HG02973 (cell line): ENCODE measurements at regions not wholly inside any gene's neighbourhood (a gene's known extent, or its start where the extent isn't known, plus 50 kb on each side); places are given as distances from the start of the nearest gene placed in this dataset.

Source experiments
- ATAC-seq: cut with Tn5 transposase; IDR thresholded peaks from one replicate; pipeline ENCODE4 v1.9.1; 2021; ENCODE audit warnings: moderate library complexity; ENCODE audit not compliant: unreplicated experiment

DNA sequence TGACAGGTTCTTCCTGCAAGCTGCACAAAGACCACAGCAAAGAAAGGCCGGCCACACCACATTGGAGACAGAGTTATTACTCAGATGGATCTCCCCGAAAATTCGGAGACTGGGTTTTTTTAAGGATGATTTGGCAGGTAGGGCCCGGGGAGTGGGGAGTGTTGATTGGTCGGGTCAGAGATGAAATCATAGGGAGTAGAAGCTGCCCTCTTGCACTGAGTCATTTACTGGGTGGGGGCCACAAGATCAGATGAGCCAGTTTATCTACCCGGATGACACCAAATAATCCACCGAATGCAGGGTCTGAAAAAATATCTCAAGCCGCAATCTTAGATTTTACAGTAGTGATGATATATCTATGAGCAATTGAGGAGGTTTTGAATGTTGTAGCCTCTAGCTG is 401.8 kb upstream of the FAT3 start:
- no peak for ATAC-seq

DNA sequence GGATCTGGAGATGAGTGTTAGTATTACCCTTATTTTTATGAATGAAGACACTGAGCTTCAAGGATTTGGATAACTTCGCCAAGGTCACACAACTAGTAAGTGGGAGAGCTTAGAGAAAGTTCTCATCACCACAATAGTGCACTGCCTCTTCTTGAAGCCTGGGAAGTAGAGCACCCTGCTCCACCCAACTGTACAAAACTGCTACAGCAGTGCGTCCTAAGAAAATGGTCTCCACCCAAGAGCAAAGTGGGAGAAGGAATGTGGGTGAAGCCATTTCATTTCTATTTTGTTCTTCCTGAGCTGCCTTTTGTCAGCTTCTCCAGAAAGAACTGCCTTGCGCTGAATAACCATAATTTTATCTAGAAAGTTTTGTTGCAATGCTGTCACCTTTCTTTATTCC is 403.9 kb upstream of the FAT3 start:
- ATAC-seq = no peak

DNA sequence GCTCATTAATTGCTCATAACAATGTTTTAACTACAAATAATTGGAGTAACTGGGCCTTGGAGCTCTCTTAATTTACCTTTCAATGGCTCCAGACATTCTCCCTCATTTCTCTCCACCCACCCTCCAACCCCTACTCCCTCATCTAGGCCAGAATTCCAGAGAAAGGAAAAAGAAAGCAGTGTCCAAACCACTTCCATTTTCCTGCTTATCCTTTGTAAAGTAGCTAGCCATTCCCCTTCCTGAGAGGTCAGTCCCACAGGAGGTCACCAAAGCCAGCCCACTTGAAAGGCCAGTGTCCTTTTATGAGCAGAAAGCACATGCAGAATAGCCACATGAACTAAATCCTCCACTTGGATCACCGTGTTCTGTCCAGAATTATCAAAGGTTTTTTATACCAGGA is 404.8 kb upstream of the FAT3 start:
- no peak for ATAC-seq

DNA sequence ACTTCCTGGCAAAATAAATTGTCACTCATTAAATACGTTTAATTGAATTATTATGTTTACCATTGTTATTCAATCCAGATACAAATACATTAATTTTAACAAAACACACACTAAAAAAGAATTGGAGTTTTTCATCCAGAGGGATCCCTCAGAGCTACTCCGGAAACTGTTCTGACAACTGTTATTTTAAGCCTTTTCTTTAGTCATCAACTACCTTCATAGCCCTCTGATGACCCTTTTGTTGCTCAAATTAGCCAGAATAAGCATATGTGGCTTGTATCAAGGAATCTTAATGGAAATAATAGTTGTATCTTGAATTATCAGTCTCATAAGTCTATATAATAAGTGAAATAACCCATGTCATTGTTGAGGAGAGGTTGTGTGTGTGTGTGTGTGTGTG is 405.4 kb upstream of the FAT3 start:
- no peak for ATAC-seq

DNA sequence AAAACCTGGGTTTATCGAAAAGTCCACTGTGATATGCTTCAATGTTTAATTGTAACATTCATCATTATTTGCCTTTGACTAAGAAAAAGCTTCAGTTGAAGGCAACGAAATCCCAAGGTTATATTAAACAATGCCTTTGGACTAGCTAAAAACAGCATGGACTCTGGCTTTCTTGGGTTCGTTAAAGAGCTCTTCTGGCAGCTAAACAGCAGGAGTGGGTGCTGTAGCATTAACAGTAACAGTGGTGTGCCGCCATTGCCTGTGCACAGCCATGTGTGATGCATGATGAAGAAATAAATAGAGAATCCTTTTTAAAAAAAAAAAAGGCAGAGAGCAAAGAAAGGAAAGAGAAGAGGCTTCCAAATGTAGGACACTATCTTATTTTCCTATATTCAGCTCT is 406.6 kb upstream of the FAT3 start:
- no peak for ATAC-seq

DNA sequence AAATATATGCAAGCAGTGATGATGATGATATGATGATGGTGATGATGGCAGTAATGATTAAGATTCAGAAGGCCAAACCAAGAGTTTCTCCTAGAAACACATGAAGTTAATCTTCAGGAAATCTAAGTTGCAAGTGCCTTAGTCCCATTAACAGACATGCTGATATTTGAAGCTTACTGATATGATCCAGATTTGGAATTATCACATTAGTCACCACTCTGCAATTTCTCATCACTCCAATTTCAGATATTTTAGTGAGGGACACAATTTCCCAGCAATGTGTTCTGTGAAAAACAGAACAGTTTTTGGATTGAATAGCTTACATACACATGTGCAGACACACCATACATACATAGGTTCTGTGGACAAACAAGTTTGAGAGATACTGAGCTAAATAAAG is 411.4 kb upstream of the FAT3 start:
- no peak for ATAC-seq

DNA sequence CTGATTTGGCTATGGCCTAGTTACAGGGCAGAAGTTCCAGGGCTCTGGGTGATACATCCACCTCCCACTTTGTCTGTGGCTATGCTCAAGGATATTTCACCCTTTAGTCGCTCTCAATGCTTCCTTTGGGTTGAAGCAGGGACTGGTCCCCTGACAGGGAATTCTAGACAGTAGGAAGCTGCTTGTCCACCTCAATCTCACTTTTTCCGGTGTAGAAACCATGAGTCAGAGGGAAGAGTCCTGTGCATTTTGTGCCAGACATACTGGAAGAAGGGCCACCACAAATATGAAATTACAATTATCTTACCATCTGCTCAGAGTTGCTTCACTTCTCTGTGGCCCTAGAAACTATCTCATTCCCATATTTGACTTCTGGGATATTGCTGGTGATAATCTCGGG is 413.7 kb upstream of the FAT3 start:
- no peak for ATAC-seq

DNA sequence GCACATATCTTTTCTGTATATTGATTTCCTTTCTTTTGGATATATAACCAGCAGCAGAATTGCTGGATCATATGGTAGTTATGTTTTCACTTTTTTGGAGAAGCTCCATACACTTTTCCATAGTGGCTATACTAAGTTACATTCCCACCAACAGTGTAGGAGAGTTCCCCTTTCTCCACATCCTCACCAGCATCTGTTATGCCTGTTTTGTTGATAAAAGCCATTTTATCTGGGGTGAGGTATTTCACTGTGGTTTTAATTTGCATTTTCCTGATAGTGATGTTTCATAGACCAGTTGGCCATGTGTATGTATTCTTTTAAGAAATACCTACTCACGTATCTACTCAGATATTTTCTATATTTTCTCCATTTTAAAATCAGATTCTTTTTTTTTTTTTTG is 419.3 kb upstream of the FAT3 start:
- no peak for ATAC-seq

DNA sequence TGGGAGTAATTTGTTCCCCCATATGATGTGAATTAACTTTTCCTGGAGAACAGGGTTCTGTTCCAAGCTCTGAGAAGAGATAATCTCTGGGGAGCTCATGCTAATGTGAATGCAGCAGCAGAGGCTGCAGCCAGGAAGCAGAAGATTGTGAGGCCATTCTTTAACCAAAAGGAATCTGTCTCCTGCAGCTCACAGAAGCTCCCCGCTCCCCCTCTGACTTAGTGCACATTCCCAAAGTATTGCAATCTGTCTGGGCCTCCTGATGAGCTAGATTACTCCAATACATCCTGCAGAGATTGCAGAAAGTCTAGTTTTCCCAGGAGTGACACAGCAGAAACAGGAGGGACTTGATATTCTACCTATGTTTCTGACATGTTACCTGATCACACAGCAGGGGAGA is 420.6 kb upstream of the FAT3 start:
- ATAC-seq = no peak

DNA sequence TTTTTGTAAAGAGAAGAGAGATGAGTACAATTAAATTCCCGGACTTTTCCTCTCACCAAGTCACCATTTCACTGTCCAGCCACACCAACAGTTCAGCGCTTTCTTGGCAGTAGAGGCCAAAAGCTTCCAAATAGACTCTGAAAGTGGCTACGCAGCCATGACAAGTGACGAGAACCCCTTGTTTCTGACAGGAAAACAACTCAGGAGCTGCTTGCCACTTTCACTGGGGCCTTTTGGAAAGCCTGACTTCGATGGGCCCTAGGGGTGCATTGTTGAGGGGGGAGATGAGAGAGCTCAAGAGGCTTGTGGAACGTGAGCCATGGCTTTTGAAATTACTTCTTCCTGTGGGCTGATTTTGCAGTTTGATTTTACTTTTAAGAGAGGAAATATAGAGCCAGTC is 422.1 kb upstream of the FAT3 start:
- ATAC-seq = no peak

DNA sequence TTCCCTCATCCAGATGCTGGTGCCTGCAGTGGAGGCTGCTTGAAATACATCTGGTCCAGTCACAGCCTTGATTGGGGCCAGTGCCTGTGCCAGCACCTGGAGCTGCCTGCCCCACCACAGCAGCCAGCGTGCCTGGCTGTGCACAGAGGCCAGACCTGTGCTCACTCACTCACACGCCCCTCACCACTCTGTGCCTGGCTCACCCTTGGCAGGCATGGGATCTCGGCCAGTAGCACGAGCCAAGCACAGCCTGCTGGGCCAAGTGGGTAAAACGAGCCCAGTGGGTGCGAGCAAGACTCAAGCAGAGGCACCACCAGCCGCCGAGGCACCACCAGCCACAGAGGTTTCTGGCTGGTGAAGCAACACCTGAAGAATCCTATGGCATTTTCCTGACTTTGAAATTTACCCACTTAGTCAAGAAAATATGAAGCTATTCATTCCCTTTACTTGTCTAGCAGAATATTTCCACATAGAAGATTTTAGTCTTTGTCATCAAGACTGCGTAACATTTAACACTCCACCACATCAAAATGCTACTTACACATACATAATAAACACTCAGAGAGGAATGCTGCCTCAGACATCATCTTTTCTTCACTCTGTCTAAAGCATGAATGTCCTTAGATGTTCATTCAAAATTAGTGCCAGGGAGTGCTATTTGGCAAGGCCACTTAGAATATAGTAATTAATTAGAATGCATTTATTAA is 424.3 kb upstream of the FAT3 start:
- no peak for ATAC-seq

DNA sequence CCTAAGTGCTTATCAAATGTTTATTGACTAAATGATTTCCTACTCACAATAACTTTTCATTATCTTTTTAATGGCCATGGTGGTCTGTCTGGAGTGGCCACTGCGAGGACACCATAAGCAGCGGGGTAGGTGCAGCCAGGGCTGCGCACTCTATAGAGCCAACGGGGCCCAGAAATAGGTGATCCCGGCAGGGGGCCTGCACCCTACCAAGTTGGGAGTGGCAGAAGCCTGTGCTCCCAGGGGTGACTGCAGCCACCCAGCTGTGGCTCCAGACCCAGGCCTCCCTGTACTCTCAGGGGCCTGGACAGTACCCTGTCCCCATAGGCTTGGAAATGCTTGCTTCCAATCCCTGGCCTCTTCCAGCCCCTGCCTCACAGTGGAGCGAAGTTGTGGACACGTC is 426.4 kb upstream of the FAT3 start:
- no peak for ATAC-seq

DNA sequence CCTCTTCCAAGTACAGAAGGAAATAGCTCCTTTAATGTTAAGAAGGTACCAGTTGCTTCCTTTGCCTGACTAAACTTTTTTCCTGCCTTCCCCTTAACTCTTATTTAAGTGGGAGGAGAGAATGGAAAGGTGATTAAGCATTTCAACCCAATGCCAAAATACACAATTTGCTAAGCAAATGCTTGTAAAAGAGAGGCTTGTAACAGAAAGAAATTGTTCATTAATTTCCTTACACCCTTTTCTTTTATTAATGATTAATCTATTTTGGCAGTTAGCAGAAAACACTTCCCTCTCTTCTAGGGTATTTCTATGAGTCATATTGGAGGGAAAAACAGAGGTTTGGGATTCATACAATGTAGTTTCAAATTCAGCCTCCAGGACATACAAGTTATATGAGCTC is 427.6 kb upstream of the FAT3 start:
- no peak for ATAC-seq

DNA sequence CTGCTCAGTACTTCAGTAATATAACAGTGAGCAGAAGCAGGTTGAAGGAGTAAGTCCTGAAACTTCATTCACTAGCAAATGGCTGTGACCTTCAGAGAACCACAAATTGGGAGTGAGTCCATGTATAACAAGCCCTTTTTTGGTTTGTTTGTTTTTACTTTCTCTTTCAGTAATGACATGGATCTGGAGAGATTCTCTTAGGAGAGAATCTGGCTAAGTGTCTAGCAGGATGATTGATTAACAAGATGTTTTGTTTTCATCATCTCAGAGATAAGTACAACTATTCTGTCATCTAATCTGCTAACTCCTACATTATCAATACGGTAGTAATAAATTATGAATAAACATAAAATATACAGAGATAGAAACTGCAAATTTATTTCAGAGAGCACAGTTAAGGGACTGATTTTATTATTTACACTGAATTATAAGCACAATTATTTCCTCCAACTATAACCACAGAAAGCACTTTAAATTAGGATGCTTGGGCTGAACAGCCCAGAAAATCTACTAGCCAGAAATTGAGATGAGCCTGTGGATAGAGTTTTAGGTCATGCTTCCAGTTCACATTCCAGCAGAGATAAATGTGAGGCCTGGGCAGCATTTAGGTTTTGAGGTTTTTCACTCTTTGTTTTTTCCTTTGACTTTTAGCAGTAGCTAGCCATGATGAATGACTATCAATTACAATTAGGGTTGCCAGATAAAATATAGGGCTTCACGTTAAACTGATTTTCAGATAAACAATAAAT is 429.3 kb upstream of the FAT3 start:
- ATAC-seq = no peak

DNA sequence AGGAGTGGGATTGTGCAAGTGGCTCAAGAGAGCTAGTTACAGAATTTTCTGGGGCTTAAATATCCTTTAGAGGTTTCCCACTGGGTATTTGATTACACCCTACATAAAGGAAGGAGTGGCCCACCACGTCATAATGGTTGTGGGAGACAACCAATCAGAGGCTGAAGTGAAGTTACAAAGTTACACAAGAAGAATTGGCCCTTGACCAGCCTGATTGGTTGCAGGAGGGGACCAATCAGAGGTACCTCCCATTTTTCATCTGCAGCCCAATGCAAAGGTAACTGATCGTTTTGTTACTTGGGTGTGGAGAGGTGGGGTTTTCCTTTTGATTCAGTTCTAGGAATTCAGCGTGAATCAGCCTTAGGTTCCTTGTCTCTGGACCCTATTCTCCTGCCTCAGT is 430.5 kb upstream of the FAT3 start:
- no peak for ATAC-seq

DNA sequence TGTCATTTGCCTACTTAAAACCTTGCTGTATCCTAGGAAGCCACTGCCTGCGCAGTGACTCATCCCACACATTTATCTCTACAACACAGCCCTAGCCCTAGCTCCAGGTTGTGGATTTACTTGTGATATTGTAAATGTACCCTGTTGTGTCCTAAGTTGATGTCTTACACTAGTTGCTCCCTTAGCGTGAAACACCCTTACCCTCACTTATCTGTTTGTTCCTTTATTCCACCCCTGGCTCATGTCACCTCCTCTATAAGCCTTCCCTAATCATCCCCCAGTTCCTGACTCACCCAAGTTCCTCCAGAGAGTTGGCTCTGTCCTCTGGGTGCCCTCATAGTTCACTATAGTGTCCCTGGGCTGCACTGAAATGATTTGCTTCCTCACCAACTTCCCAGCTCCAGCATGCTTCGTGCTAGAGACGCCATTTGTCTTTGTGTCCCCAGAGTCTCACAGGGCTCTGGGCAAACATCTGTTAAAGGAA is 431.8 kb upstream of the FAT3 start:
- no peak for ATAC-seq

DNA sequence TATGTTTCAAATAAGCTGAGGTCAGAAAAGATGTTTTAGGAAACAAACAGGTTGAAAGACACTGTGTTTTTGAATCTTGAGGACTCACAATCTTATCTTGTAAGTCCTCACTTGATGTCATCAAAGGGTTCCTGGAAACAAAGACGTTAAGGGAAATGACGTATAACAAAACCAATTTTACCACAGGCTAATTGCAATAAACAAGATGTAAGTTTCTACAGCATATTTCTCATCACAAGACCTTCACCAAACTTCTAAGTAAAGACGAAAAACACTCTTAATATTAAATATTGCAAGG is 433.5 kb upstream of the FAT3 start:
- ATAC-seq = no peak

DNA sequence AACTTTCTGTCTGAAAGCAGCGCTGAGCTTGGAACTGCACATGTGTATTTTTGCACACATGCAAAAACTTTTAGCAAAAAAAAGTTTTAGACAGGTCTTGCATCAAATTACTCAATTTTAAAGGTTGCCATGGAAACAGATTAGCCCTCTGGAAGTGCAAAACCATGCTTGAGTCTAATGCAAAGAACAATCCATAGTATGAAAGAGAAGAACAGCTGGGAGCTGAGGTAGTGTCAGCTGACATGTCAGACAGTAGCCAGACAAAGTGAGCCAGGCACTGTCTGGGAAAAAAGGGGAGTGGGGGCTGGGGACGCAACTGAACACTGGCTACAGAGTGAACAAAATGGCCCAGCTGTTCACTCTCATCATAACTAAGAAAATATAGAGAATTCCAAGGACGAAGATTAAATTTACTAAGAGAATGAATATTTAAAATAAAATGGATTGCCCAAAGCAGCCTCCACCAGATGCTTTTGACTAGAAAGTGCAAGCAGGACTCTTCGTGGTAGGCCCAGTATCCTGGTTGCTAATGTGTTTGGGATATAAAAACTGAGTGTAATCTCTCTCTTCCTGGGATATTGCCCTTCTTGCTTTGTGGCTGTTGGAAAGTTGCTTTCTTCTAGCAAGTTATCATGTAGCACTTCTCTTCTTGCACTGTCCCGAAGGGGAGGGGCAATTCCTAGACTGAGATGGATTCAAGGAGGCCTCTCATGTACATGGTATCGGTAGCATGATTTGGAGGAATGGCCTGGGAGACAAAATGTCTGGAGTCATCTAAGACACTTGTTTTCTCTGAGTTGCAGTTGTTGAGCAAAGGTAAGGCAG is 434.1 kb upstream of the FAT3 start:
- ATAC-seq = no peak

DNA sequence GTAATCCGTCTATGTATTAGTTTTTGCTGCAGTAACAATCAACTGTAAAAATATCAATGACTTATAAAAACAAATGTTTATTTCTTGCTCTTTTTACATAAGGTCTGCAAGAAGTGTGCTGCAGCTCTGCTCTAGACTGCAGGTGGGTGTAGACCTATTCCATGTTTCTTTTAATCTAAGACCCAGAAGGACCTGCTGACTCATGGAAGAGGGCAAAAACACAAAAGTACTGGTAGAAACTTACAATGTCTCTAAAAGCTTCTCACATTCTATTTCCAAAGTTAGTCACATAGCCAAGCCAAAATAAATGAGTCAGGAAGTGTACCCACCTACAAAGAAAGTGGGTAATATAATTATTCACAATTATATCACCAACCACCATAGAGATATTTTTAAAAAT is 435.9 kb upstream of the FAT3 start:
- ATAC-seq = no peak

DNA sequence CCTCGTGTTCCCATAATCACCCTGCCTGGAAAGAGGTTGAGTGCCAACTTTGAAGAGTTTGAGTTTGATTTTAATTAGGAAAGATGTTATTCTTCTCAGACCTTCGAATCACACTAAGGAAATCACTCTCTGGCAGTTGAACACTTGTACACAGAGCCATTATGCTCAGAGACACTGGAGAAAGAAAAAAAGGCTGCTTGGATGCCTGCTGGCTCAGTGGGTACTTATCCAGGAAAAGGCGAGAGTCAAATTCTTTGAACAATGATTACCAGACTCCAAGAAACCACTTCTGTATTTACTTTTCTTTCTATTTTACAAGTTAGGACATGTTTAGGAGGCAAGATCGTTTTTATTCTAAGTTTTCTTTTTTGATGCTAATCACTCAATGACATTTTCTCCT is 438.5 kb upstream of the FAT3 start:
- ATAC-seq = no peak

DNA sequence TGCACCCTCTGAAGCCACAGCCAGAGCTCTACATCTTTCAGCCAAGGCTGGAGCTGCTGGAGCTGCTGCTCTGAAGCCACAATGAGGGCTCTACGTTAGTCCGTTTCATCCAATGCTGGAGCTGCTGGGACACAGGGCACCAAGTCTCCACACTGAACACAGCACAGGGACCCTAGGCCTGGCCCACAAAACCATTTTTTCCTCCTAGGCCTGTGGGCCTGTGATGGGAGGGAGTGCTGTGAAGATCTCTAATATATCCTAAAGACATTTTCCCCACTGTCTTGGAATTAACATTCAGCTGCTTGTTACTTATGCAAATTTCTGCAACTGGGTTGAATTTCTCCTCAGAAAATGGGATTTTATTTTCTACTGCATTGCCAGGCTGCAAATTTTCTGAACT is 441.4 kb upstream of the FAT3 start:
- ATAC-seq = no peak

DNA sequence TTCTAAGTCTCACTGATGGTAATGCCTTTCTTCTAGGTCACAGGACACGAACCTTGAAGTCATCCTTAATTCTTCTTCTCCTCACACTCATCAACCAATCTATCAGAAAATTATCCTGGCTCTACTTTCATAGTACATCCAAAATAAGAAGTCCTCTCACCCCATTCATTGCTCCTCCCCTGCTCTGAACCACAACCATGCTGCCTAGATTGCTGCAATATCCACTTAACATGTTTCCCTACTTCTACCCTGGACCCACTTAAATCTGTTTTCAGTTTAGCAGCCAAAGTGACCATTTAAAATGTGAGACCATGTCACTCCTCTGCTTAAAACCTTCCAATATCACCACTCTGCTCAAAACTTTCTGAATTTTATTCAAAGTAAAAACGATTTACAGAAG is 445.9 kb upstream of the FAT3 start:
- no peak for ATAC-seq
